Activated naive CD8-positive, alpha-beta T cell treated with anti-CD3 and anti-CD28 coated beads, Interleukin-2, amount 50 U/mL, for 24 hours (primary cell): ENCODE measurements at regions not wholly inside any gene's neighbourhood (a gene's known extent, or its start where the extent isn't known, plus 50 kb on each side); places are given as distances from the start of the nearest gene placed in this dataset.
"Not testable (repeated sequence)": the region's sequence is repeated elsewhere in the genome, so short reads cannot be mapped to it uniquely, and the experiment has no call there.

ENCODE experiments used
- ATAC-seq: fragments of 150-1000 bp; cut with Tn5 transposase; one replicate; pipeline ENCODE4 v1.10.0; 2021
- DNase-seq: peaks from one replicate; pipeline ENCODE4 v3.0.0; 2021
- H3K27ac Mint-ChIP-seq: one replicate; pipeline ENCODE4 v1.8.0; 2021; ENCODE audit warnings: mild to moderate bottlenecking, mixed read lengths
- H3K27me3 Mint-ChIP-seq: one replicate; pipeline ENCODE4 v1.8.0; 2021; ENCODE audit warnings: mixed read lengths
- H3K36me3 Mint-ChIP-seq: one replicate; pipeline ENCODE4 v1.8.0; 2021; ENCODE audit warnings: low read depth, mixed read lengths
- H3K4me1 Mint-ChIP-seq: one replicate; pipeline ENCODE4 v1.8.0; 2021; ENCODE audit warnings: mixed read lengths
- H3K4me3 Mint-ChIP-seq: one replicate; pipeline ENCODE4 v1.8.0; 2021; ENCODE audit warnings: mild to moderate bottlenecking, moderate library complexity, mixed read lengths
- H3K9me3 Mint-ChIP-seq: one replicate; pipeline ENCODE4 v1.8.0; 2021; ENCODE audit warnings: mixed read lengths

- no peak overlapping the region for H3K4me3 Mint-ChIP-seq
- no peaks in the 10 kb centered on the region for H3K36me3 Mint-ChIP-seq
- H3K27ac Mint-ChIP-seq, result no peak overlapping the region
- DNase-seq (no peak), ATAC-seq (no peak)
- H3K4me1 Mint-ChIP-seq, result no peaks in the 10 kb centered on the region
- no peaks in the 10 kb centered on the region for H3K27me3 Mint-ChIP-seq
- H3K9me3 Mint-ChIP-seq, result peaks cover 9% of the 10 kb centered on the region
Observed at GRCh38 chr2:76187415-76187814, 476.7 kb upstream of the GCFC2 start.

- H3K27ac Mint-ChIP-seq, result no peak overlapping the region
- no peaks in the 10 kb centered on the region for H3K36me3 Mint-ChIP-seq
- ATAC-seq (no peak), DNase-seq (no peak)
- peaks cover 33% of the 10 kb centered on the region for H3K9me3 Mint-ChIP-seq
- H3K27me3 Mint-ChIP-seq, result no peaks in the 10 kb centered on the region
- no peaks in the 10 kb centered on the region for H3K4me1 Mint-ChIP-seq
- no peak overlapping the region for H3K4me3 Mint-ChIP-seq
Observed at GRCh38 chr2:76180676-76181075, 470.0 kb upstream of the GCFC2 start.

- Mint-ChIP-seq H3K36me3 (no peaks in the 10 kb centered on the region), H3K27ac (no peak overlapping the region), H3K27me3 (no peaks in the 10 kb centered on the region), H3K9me3 (peaks cover 46% of the 10 kb centered on the region), H3K4me1 (no peaks in the 10 kb centered on the region), H3K4me3 (no peak overlapping the region)
- DNase-seq (no peak), ATAC-seq (no peak)
Observed at GRCh38 chr2:76178610-76179009, 467.9 kb upstream of the GCFC2 start.

- Mint-ChIP-seq H3K9me3 (peaks cover 57% of the 10 kb centered on the region), H3K36me3 (no peaks in the 10 kb centered on the region), H3K4me3 (no peak overlapping the region), H3K27me3 (no peaks in the 10 kb centered on the region), H3K4me1 (no peaks in the 10 kb centered on the region), H3K27ac (no peak overlapping the region)
- ATAC-seq, result no peak
- DNase-seq, result no peak
Observed at GRCh38 chr2:76175295-76175694, 464.6 kb upstream of the GCFC2 start.

- H3K9me3 Mint-ChIP-seq, result peaks cover 56% of the 10 kb centered on the region
- H3K4me1 Mint-ChIP-seq, result no peaks in the 10 kb centered on the region
- no peaks in the 10 kb centered on the region for H3K36me3 Mint-ChIP-seq
- ATAC-seq, result no peak
- H3K27me3 Mint-ChIP-seq, result no peaks in the 10 kb centered on the region
- no peak overlapping the region for H3K4me3 Mint-ChIP-seq
- DNase-seq, result no peak
- no peak overlapping the region for H3K27ac Mint-ChIP-seq
Observed at GRCh38 chr2:76174505-76174904, 463.8 kb upstream of the GCFC2 start.

- not testable (repeated sequence) for DNase-seq, H3K36me3 Mint-ChIP-seq, H3K27me3 Mint-ChIP-seq, H3K4me1 Mint-ChIP-seq, H3K4me3 Mint-ChIP-seq, H3K27ac Mint-ChIP-seq, ATAC-seq
- peaks cover 44% of the 10 kb centered on the region for H3K9me3 Mint-ChIP-seq
Observed at GRCh38 chr2:76173206-76173605, 462.5 kb upstream of the GCFC2 start.

GRCh38 chr2:76172154-76172595, 461.5 kb upstream of the GCFC2 start:
- H3K27me3 Mint-ChIP-seq, H3K4me1 Mint-ChIP-seq, DNase-seq, H3K4me3 Mint-ChIP-seq, ATAC-seq, H3K36me3 Mint-ChIP-seq, H3K27ac Mint-ChIP-seq: not testable (repeated sequence)
- H3K9me3 Mint-ChIP-seq, result peaks cover 37% of the 10 kb centered on the region

GRCh38 chr2:76170856-76171255, 460.1 kb upstream of the GCFC2 start:
- Mint-ChIP-seq H3K27ac (no peak overlapping the region), H3K27me3 (no peaks in the 10 kb centered on the region), H3K4me1 (no peaks in the 10 kb centered on the region), H3K9me3 (peaks cover 35% of the 10 kb centered on the region), H3K4me3 (no peak overlapping the region), H3K36me3 (no peaks in the 10 kb centered on the region)
- no peak for DNase-seq
- no peak for ATAC-seq

GRCh38 chr2:76170009-76170384, 459.3 kb upstream of the GCFC2 start:
- ATAC-seq (no peak), DNase-seq (no peak)
- Mint-ChIP-seq H3K27me3 (no peaks in the 10 kb centered on the region), H3K4me3 (no peak overlapping the region), H3K27ac (no peak overlapping the region), H3K4me1 (no peaks in the 10 kb centered on the region), H3K9me3 (peaks cover 29% of the 10 kb centered on the region), H3K36me3 (no peaks in the 10 kb centered on the region)

- no peak overlapping the region for H3K27ac Mint-ChIP-seq
- H3K4me1 Mint-ChIP-seq, result no peaks in the 10 kb centered on the region
- no peak overlapping the region for H3K4me3 Mint-ChIP-seq
- DNase-seq (no peak), ATAC-seq (no peak)
- H3K36me3 Mint-ChIP-seq, result no peaks in the 10 kb centered on the region
- H3K27me3 Mint-ChIP-seq, result no peaks in the 10 kb centered on the region
- H3K9me3 Mint-ChIP-seq, result peaks cover 24% of the 10 kb centered on the region
Observed at GRCh38 chr2:76169276-76170008, 458.7 kb upstream of the GCFC2 start.

GRCh38 chr2:76163860-76164259, 453.1 kb upstream of the GCFC2 start:
- no peak for ATAC-seq
- Mint-ChIP-seq H3K36me3 (no peaks in the 10 kb centered on the region), H3K4me1 (no peaks in the 10 kb centered on the region), H3K27me3 (no peaks in the 10 kb centered on the region), H3K9me3 (peaks cover 2% of the 10 kb centered on the region), H3K4me3 (no peak overlapping the region), H3K27ac (no peak overlapping the region)
- no peak for DNase-seq

- no peaks in the 10 kb centered on the region for H3K9me3 Mint-ChIP-seq
- H3K4me3 Mint-ChIP-seq, result no peak overlapping the region
- no peak for DNase-seq
- H3K27me3 Mint-ChIP-seq, result no peaks in the 10 kb centered on the region
- no peak overlapping the region for H3K27ac Mint-ChIP-seq
- no peak for ATAC-seq
- H3K4me1 Mint-ChIP-seq, result no peaks in the 10 kb centered on the region
- no peaks in the 10 kb centered on the region for H3K36me3 Mint-ChIP-seq
Observed at GRCh38 chr2:76160670-76161069, 450.0 kb upstream of the GCFC2 start.

- ATAC-seq, result no peak
- Mint-ChIP-seq H3K9me3 (no peaks in the 10 kb centered on the region), H3K4me3 (no peak overlapping the region), H3K4me1 (no peaks in the 10 kb centered on the region), H3K27ac (no peak overlapping the region), H3K36me3 (no peaks in the 10 kb centered on the region), H3K27me3 (no peaks in the 10 kb centered on the region)
- DNase-seq, result no peak
Observed at GRCh38 chr2:76159042-76159648, 448.4 kb upstream of the GCFC2 start.

GRCh38 chr2:76157531-76157930, 446.8 kb upstream of the GCFC2 start:
- Mint-ChIP-seq H3K9me3 (peaks cover 3% of the 10 kb centered on the region), H3K27me3 (no peaks in the 10 kb centered on the region), H3K27ac (no peak overlapping the region), H3K4me1 (no peaks in the 10 kb centered on the region), H3K36me3 (no peaks in the 10 kb centered on the region), H3K4me3 (no peak overlapping the region)
- DNase-seq (no peak), ATAC-seq (no peak)

GRCh38 chr2:76154981-76155380, 444.3 kb upstream of the GCFC2 start:
- Mint-ChIP-seq H3K36me3 (no peaks in the 10 kb centered on the region), H3K9me3 (peaks cover 3% of the 10 kb centered on the region), H3K4me1 (no peaks in the 10 kb centered on the region), H3K27ac (no peak overlapping the region), H3K4me3 (no peak overlapping the region), H3K27me3 (no peaks in the 10 kb centered on the region)
- ATAC-seq (no peak), DNase-seq (no peak)
